Right lobe of liver (tissue), 4 donors: ENCODE measurements at regions not wholly inside any gene's neighbourhood (a gene's known extent, or its start where the extent isn't known, plus 50 kb on each side); places are given as distances from the start of the nearest gene placed in this dataset.

Experiments used
- CTCF ChIP-seq, 4 donors: fragments of 200-600 bp in 3 of 4; fragments of 450-650 bp in 1 of 4; IDR thresholded peaks; one replicate each; pipeline versions ENCODE4 v1.5.1 to v1.8.0; 2016 to 2022; ENCODE audit warnings: antibody characterized with exemption in 4 of 4, mild to moderate bottlenecking in 2 of 4
- POLR2A ChIP-seq: fragments of 450-650 bp; IDR thresholded peaks from one replicate; pipeline ENCODE4 v1.6.1; 2017; ENCODE audit warnings: antibody characterized with exemption, mild to moderate bottlenecking
- donor health status: DM: no; HTN: no; CAD: no.
- donor health status: DM: no; HTN: no; CAD: no.
- donor health status: DM: no; HTN: yes; CAD: no.

- TF ChIP-seq POLR2A, result no peak
- TF ChIP-seq CTCF (IDR thresholded peaks at IDR 0.05), result no peak
These were observed 97.0 kb upstream of the ZC4H2 start for GRCh38 chrX:65073233-65073632.
